ENCODE measurements at regions not wholly inside any gene's neighbourhood (a gene's known extent, or its start where the extent isn't known, plus 50 kb on each side); places are given as distances from the start of the nearest gene placed in this dataset.

- no CpG with 5 or more reads among the region's 1 CpG for WGBS, 2 experiments (ENCODE audit: extremely low coverage in 2 of 2, insufficient read length in 1 of 2)
- H2BK15ac ChIP-seq (ENCODE audit: low read depth, low read length) = no peak overlapping the region
These were observed 269.2 kb upstream of the GOLIM4 start for GRCh38 chr3:168364967-168365366.

More at GRCh38 chr3:168364967-168365366, 269.2 kb upstream of the GOLIM4 start:
- no peaks in the 10 kb centered on the region for H3K9me3 ChIP-seq (ENCODE audit: control insufficient read depth, insufficient read depth, low read length)
- ATAC-seq (ENCODE audit: low read depth) = no peak
- H3K56ac ChIP-seq (ENCODE audit: extremely low read depth, insufficient read depth, low read length) = no peak overlapping the region
- H4K20me1 ChIP-seq (ENCODE audit: insufficient read depth, low read length) = no peaks in the 10 kb centered on the region
- no peak overlapping the region for H2AK9ac ChIP-seq (replicated peaks; ENCODE audit: low read depth, low read length, poor library complexity)
- no peaks in the 10 kb centered on the region for H3K4me1 ChIP-seq (ENCODE audit: control insufficient read depth, insufficient read depth, low read length)
- no peak overlapping the region for H2BK20ac ChIP-seq (ENCODE audit: low read depth, low read length)
- dilution Hi-C loops (cut with HindIII; ENCODE audit: low sequenced_read_pairs, unreplicated experiment) = no loop called here
- no peak overlapping the region for H2AK5ac ChIP-seq (ENCODE audit: low read depth, low read length)
- CTCF ChIA-PET = no interaction called here
- POLR2A ChIA-PET (ENCODE audit: unreplicated experiment) = no interaction called here
- no peak overlapping the region for H3K23ac ChIP-seq (ENCODE audit: low read depth, low read length)
- no peak overlapping the region for H3K27ac ChIP-seq (ENCODE audit: insufficient read depth, low read length)
- H3K36me3 ChIP-seq (ENCODE audit: control insufficient read depth, insufficient read depth, low read length) = no peaks in the 10 kb centered on the region
- H4K5ac ChIP-seq (ENCODE audit: low read depth, low read length) = no peak overlapping the region
- no peak overlapping the region for H3K14ac ChIP-seq (replicated peaks; ENCODE audit: low read depth, low read length)
- no peak overlapping the region for H4K91ac ChIP-seq (ENCODE audit: insufficient read depth, low read depth, low read length)
- H3K4me2 ChIP-seq (ENCODE audit: low read depth, low read length) = no peak overlapping the region
- in situ Hi-C loops (cut with MboI; ENCODE audit: low sequenced_read_pairs) = no loop called here
- H3K4me3 ChIP-seq (ENCODE audit: insufficient read depth, low read depth, low read length) = no peak overlapping the region
- H3K79me1 ChIP-seq (ENCODE audit: low read depth in 1 of 2, low read length in 2 of 2) = no peaks in the 10 kb centered on the region
- no peak for DNase-seq
- no peak for TF ChIP-seq POLR2A (IDR thresholded peaks at IDR 0.05; ENCODE audit: low read depth, low read length)
- no peak for TF ChIP-seq NFE2L2 (IDR thresholded peaks at IDR 0.05; ENCODE audit: low read depth, low read length)
- no peak for TF ChIP-seq USF2 (IDR thresholded peaks at IDR 0.05; ENCODE audit: low read depth, low read length)
- TF ChIP-seq MAFK (IDR thresholded peaks at IDR 0.05; ENCODE audit: low read depth, low read length) = no peak
- TF ChIP-seq RFX5 (IDR thresholded peaks at IDR 0.05; ENCODE audit: low read depth, low read length) = no peak
- no peak for TF ChIP-seq RCOR1 (IDR thresholded peaks at IDR 0.05; ENCODE audit: insufficient replicate concordance, low read length)
- no peak for TF ChIP-seq CEBPB (IDR thresholded peaks at IDR 0.05; ENCODE audit: low read depth, low read length)
- no peak for TF ChIP-seq CTCF (conservative IDR thresholded peaks at IDR 0.05; ENCODE audit: low read depth, low read length)
- no peak for TF ChIP-seq FOS (IDR thresholded peaks at IDR 0.05; ENCODE audit: low read depth, low read length)
- TF ChIP-seq CHD1 (IDR thresholded peaks at IDR 0.05; ENCODE audit: low read depth, low read length) = no peak
- TF ChIP-seq ELK1 (IDR thresholded peaks at IDR 0.05; ENCODE audit: borderline replicate concordance, low read depth, low read length) = no peak
- TF ChIP-seq MXI1 (IDR thresholded peaks at IDR 0.05; ENCODE audit: borderline replicate concordance, low read depth, low read length) = no peak
- TF ChIP-seq RAD21 (IDR thresholded peaks at IDR 0.05; ENCODE audit: low read length) = no peak
- TF ChIP-seq SMC3 (IDR thresholded peaks at IDR 0.05; ENCODE audit: low read depth, low read length) = no peak
- TF ChIP-seq MAZ (IDR thresholded peaks at IDR 0.05; ENCODE audit: borderline replicate concordance, low read depth, low read length) = no peak
- TF ChIP-seq BHLHE40 (IDR thresholded peaks at IDR 0.05; ENCODE audit: low read depth, low read length) = no peak
- no TSS peak for BruUV-seq (replicated peaks)
- no peaks in the 10 kb centered on the region for H3K9me1 ChIP-seq (ENCODE audit: insufficient read depth, low read length)
- H2AFZ ChIP-seq (replicated peaks; ENCODE audit: low read length, poor library complexity) = no peak overlapping the region
- H2BK120ac ChIP-seq (ENCODE audit: low read depth, low read length) = no peak overlapping the region
- intact Hi-C loops (cut with micrococcal nuclease) = no loop called here
- no peaks in the 10 kb centered on the region for H3K27me3 ChIP-seq (ENCODE audit: control insufficient read depth, insufficient read depth, low read length)
- H3K9ac ChIP-seq (ENCODE audit: low read depth, low read length) = no peak overlapping the region
- no peak overlapping the region for H2BK5ac ChIP-seq (ENCODE audit: low read depth, low read length, poor library complexity, severe bottlenecking)
- H4K8ac ChIP-seq (ENCODE audit: low read depth in 2 of 2, low read length in 2 of 2) = no peak overlapping the region
- no peak overlapping the region for H3K18ac ChIP-seq (ENCODE audit: low read depth, low read length)
- no peak overlapping the region for H3K4ac ChIP-seq (ENCODE audit: low read depth, low read length)
